NAMALWA (cell line): ENCODE measurements at regions not wholly inside any gene's neighbourhood (a gene's known extent, or its start where the extent isn't known, plus 50 kb on each side); places are given as distances from the start of the nearest gene placed in this dataset.

Experiments used
- DNase-seq: peaks from one replicate; pipeline ENCODE4 v3.0.0-alpha.2; 2015; ENCODE audit warnings: low spot score

GRCh38 chr7:20267482-20267881 lies 50.3 kb upstream of the MACC1 start:
- DNase-seq: peak; percentile 51

- no peak for DNase-seq
These were observed 51.6 kb upstream of the MACC1 start for GRCh38 chr7:20268824-20269223.

- DNase-seq: no peak
These were observed 52.5 kb upstream of the MACC1 start for GRCh38 chr7:20269726-20270125.

- no peak for DNase-seq
These were observed 53.2 kb upstream of the MACC1 start for GRCh38 chr7:20270371-20270770.

- DNase-seq: no peak
These were observed 53.7 kb upstream of the MACC1 start for GRCh38 chr7:20270867-20271266.

- DNase-seq: no peak
These were observed 55.1 kb upstream of the ITGB8 start for GRCh38 chr7:20275637-20276036.

- no peak for DNase-seq
These were observed 53.8 kb upstream of the ITGB8 start for GRCh38 chr7:20276705-20277472.

- DNase-seq: no peak
These were observed 50.7 kb upstream of the ITGB8 start for GRCh38 chr7:20279979-20280378.

GRCh38 chr7:20280475-20281351 lies 50.0 kb upstream of the ITGB8 start:
- no peak for DNase-seq
